Stimulated activated CD4-positive, alpha-beta T cell treated with anti-CD3 and anti-CD28 coated beads, Interleukin-1b, Interleukin-23, amount 100 ng/mL, for 48 hours (primary cell): ENCODE measurements at regions not wholly inside any gene's neighbourhood (a gene's known extent, or its start where the extent isn't known, plus 50 kb on each side); places are given as distances from the start of the nearest gene placed in this dataset.
"Not testable (repeated sequence)": the region's sequence is repeated elsewhere in the genome, so short reads cannot be mapped to it uniquely, and the experiment has no call there.

Experiments used
- DNase-seq: peaks from one replicate; pipeline ENCODE4 v3.0.0-alpha.2; 2020

DNA sequence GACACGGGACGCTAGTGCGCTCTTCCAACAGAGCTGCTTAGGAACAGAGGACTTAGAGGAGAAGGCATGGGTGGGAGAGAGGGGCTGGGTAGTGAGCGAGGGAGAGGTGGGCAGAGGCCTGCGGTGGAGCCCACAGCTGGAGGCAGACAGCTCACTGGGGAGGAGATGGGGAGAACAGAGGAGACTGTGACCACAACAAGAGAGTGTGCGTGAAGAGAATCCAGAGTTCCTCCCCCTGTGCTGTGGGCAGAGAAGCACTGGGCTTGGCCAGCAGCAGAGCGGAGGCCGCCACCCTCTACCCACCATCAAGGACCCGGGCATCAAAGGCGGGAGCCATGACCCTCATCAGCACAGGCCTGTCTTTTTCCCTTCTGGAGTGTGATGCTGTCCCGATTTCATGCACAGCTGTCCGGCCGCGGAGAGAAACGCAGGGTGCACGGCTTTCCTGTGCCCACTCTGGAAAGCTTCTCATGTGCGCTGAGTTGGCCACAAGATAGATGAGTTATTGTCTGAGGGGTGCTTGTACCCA is 228.3 kb upstream of the IRX4 start:
- DNase-seq, result no peak

DNA sequence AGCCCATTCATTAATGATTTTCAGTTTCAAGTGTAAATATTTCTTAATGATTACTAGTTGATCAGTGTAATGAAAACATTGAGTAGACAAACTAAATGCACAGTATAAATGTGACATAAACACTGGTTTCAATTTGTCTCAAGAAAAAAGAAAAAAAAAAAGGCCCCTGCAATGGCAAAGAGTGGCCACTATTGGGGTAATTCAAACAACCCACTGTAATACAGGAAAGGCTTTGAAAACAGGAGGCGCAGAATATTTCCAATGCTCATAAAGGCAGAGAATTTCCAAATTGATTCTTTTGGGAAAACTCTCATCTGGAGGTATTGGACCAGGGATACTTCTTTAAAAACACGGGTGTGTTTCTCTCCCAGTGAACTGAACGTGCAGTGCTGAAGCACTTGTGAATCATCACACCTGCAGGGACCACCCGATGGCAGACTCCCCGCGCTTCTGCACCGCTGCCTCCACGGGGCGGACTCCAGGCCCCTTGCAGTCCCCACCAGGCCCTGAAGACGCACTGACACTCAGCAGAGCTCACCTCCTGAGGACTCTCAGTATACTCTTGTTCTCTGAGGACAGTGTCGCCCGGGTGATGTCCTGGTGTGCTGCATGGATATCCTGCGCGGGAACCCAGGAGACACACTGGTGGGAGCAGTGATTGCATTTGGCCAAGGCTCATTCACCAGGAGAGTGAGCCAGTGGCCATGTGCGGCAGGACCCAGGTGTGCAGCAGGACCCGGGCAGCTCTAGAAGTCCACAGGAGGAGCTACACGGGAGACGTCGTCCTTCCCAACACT is 227.6 kb upstream of the IRX4 start:
- no peak for DNase-seq

DNA sequence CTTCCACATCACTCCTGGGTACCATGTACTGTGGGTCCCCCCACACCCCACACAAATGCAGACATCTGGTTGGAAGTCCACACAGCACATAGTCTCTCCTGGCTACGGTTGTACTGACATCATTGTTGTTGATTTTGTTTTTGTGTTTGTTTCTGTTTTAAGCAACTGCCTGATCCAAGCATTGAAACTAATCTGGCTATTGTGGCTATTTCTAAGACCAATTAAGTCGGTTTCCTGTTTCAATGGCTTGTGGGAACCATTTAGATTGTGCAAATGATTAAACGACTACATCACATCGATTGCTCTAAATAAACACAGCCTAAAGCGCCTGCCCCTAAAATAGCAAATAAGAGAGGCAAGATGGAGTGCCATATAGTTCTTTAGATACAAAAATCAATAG is 226.8 kb upstream of the IRX4 start:
- no peak for DNase-seq

DNA sequence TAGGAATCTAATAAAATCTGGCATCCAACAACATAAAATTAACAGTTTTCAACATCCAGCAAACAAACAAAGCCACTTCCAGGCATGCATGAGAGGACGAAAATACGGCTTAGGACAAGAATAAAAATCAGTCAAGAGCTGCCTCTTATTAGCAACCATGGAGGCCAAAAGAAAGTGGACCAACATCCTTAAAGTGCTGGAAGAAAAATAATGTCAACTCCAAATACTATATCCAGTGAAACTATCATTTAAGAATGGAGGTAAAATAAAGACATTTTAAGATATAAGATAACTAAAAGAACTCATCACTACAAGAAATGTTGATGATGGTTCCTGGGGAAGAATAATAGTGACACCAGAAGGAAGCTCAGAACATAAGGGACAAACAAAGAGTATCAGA is 224.0 kb upstream of the IRX4 start:
- DNase-seq, result no peak

DNA sequence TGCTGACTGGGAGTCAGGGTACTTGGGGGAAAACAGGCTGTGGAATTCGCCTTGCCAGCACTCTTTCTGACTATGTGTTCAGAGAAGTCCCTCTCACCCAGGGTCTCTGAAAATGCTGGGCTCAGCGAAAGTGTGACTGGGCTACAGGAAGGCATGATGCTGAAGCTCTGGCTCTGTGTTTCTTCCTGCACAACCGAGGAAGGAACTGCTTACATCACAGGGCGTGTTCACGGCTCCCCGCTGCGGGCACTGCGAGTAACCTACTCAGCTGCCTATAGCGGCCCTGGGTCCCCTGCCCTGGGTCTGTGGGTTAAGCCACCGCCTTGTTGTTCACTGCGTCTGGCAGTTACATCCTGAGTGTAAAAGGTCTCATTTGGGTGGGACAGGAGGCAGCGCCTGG is 222.4 kb upstream of the IRX4 start:
- no peak for DNase-seq

DNA sequence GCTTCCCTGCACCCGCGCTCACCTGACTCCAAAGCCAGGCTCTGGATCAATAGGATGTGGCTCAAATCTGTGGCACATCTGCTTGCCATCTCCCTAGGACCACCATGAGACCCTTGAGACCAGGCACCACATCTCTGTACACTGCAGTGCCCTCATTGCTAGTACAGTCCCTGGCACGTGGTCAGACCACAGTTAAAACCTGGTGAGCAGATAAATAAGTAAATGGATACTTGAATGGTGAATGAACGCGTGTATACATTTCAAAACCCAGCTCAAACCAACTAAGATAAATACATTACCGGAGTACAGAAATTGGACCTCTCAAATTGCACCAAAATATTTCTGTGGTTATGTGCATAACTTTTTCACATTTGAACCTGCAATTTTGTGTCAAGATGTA is 221.2 kb upstream of the IRX4 start:
- DNase-seq, result no peak

DNA sequence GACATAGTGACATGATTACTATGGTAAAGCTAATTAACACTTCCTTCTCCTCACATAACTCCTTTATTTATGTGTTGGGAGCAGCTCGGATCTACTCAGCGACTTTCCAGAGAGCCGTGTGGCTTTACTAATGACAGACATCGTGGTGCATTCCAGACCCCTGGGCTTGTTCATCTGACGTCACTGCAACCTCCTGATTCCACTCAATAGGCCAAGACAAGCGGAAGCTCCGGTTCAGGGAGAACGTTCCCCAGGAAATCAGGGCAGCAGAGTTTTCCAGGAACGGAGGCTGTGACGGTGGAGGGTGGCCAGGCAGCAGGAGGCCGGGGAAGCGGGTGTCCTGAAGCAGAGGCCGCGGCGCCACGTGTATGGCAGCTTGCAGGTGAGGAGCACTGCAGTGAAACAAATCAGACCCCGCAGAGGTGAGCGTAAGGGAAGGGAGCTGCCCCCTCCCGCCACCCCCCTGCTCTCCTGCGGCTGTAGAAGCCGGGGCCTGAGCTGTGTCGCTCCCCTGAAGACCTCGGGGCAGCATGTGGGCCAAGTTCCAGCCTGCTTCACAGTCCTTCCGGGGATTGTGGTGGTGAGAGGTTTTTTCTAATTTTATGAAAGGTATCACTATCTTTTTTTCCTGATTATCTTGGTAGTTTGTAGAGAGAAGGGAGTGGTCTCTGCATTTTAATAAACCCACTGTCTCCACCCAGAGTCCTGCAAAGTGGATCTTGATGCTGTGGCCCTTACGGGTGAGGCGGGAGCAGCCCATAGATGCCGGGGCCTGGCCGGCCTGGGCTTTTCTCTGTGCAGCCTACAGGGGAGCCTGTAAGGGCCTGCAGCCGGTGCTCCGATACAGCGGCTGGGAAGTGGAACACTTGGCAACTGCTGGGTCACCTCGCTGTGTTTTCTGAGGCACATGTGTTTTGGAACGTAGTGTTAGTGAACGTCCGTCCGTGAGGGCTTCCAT is 220.4 kb upstream of the IRX4 start:
- no peak for DNase-seq

DNA sequence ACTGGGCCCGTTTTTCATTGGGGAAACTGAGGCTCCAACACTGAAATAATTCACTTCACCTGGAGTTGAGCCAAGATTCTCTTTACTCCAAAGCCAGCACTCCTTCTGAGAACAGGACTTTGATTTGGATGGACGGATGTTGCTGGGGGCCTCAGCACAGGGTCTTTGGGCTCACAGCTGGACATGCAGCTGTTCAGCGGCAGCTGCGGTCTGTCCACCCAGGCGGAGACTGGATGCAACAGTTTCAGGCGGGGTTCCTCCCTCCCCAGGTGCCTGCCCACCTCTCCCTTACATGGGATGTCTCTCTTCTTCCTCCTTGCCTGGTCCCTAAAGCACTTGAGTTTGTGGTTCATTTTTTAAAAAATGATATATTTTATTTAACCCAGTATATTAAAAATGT is 219.0 kb upstream of the IRX4 start:
- DNase-seq, result no peak

DNA sequence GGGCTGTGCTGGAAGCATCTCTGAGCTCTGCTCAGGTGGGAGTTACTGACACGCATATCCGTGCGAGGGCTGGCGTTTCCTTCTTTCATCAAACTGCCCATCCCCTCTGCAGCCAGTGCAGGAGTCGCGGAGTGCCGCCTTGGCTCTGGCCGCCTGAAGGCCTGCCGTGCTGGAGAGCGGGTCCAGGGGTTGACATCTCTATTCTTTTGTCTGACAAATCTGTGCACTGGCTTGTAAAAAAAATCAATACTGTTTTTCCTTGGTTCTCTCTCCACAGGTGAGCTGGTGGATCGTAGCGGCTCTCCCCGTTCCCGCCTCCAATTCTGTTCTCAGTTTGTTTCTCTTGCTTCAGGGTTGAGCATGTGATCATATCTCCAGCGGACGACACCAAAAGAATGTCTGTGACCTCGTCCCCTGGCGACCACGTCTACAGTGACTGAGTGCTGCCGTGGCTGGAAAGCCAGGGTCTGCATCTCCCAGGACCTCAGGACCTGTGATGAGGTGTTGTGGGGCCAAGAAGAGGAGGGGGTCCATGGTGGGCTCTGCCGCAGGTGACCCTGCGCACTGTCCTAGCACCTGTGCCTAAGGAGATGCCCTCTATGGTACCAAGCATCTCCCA is 214.3 kb upstream of the IRX4 start:
- no peak for DNase-seq

DNA sequence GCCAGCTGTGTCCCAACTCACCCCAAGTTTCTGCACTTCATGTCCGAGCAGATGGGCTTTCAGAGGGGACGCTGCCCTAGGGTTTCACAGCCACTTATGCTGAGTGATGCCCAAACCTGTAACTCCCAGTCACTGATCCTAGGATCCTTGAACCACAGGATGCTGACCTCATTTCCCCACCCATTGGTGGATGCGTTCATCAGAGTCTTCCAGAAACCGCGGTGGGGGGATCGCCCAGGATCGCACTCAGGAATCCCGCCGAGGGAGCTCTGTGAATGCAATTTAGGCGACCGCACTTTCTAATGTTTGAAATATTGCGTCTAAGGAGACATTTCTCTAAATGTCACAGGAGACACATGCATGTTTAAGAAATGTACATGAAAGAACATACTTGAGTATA is 212.3 kb upstream of the IRX4 start:
- no peak for DNase-seq

DNA sequence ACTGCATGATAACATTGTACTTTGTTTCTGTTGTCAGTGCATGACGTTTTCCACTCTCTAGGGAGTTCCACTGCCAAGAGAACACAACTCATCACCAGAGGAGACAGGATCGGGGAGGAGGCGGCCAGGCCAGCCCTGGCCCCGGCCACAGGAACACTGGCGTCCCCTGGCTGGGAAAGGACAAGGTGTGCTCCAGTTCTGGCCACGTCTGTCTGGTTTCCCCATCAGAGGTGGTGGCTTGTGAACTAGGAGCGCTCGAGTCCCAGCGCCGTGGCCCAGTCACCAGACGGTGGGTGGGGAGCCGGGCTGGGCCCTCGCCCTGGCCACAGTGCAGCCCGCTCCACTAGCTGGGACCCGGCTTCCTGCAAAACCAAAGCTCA is 211.9 kb upstream of the IRX4 start:
- DNase-seq, result no peak

DNA sequence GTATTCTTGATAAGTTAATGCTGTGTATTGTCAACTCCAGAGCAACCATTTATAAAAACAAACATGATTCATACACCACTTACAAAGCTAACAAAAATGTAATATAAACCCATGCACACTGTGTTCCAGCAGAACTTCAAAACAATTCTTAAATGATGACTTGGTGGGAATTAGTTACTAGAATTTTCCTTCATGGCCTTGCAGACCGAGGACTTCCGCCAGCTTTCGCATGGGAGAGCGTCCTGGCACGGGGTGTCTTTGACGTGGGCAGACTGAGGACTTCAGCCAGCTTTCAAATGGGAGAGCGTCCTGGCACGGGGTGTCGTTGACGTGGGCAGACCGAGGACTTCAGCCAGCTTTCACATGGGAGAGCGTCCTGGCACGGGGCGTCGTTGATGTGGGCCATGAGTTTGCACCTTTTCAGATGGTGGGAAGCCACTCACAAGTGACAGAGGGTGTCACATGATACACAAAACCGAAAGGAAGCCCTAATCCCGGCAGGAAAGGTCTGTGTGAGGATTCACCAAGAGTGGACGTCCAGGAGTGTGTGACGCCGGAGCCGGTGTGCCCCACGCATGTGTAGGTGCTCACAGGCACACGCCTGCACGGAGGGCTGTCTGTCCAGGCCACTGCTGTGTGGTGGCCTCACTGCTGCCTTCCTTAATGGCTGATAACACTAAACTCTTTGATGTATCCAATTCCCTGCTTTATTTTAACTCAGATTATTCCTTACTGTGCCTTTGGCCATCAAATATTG is 211.3 kb upstream of the IRX4 start:
- DNase-seq, result no peak

DNA sequence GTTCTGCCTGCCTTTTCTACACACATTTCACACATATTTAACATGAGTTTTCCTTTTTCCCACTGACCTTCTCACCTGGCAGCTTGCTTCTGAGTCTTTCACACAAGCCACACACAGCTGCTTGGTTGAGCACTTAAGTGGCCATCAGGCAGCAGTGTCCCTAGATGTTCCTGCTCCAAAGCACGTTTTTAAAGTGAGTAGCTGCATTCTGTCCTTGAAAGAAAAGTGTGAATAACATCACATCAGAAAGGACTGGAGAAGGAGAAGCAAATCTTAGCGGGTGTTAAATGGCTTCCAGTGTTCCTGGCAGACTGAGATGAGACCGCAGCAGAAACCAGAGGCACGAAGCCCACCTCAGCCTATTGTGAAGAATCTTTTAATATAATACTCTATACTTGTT is 209.2 kb upstream of the IRX4 start:
- no peak for DNase-seq

DNA sequence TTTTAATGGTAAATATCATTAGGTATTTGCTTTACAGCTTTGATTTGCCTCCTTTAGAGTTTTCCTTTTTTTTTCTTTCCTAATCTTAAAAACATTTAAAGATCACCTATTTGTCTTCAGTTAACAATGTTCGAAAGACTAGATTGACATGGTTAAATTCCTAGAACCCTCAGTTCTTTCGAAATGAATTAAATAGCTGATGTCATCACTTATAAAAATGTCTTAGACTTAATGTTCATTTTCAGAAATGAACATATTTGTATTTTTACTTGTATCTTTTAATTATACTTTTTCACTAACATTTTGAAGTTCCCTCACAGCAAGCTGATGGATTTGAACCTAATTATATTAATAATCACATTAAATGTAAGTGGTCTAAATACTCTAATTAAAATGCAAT is 205.3 kb upstream of the IRX4 start:
- no peak for DNase-seq

DNA sequence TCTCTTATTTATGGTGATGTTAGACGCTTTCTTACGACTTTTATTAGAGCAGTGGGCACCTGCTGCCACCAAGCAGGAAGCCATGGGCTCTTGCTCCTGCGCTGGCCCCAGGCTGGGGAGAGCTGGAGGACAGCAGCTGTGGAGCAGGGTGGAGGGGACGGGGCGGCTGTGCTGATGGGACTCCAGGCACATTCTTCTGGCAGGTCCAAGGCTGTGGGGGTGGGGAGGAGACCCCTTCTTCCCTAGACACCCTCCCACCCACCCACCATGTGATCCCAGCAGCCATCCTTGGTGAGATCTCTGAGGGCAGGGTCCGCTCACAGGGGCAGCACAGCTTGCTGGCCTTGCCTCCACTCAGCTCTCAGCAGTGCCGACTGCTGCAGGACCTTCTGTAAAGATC is 192.6 kb upstream of the IRX4 start:
- no peak for DNase-seq

DNA sequence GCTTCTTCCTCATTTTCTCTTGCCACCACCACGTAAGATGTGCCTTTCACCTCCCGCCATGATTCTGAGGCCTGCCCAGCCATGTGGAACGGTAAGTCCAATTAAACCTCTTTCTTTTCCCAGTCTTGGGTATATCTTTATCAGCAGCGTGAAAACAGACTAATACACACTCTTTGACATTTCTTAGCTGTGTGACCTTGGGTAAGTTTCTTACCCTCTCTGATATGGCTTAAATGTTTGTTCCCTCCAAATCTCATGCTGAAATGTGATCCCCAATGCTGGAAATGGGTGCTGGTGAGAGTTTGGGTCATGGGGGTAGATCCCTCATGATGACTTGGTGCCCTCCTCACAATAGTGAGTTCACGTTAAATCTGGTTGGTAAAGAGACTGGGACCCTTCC is 188.8 kb upstream of the IRX4 start:
- DNase-seq, result no peak

DNA sequence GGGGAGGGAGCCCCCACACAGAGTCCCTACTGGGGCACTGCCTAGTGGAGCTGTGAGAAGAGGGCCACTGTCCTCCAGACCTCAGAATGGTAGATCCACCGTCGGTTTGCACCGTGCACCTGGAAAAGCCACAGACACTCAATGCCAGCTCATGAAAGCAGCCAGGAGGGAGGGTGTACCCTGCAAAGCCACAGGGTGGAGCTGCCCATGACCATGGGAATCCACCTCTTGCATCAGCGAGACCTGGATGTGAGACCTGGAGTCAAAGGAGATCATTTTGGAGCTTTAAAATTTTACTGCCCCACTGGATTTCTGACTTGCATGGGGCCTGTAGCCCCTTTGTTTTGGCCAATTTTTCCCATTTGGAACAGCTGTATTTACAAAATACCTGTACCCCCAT is 188.1 kb upstream of the IRX4 start:
- not testable (repeated sequence) for DNase-seq

DNA sequence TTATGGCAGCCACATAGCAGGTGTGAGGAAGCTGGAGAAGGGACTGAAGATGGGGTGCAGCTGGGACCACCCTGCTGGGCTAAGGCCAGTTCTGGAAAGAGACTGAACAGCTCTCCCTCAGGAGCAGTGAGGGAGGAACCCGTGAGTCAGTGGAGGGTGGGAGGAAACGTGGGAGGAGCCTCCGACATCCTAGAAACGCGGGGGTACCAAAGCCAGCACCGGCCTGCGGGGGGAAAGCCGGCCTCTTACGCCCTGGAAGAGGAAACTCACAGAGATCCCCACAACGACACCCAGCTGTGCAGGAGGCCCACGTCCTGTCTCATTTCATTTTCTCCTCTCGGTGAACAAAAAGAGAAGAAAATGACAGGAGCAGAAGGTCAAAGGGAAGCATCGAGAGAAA is 185.8 kb upstream of the IRX4 start:
- no peak for DNase-seq

DNA sequence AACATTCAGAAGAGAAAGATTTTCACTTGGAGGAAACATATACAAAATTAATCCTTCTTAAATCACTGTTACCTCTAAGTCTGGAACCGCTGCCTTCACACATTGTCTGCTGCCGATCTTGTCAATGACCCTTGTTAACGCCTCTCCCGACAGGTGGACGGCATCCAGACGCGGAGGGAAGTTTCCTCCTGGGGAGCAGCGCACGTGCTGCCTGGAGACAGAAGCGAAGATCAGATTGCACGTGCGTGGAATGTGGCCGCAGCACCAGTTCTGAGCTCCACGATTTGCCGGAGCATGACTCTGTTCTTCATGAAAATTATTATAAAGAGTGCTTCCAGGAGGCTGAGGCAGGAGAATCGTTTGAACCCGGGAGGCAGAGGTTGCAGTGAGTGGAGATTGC is 183.6 kb upstream of the IRX4 start:
- DNase-seq, result no peak

DNA sequence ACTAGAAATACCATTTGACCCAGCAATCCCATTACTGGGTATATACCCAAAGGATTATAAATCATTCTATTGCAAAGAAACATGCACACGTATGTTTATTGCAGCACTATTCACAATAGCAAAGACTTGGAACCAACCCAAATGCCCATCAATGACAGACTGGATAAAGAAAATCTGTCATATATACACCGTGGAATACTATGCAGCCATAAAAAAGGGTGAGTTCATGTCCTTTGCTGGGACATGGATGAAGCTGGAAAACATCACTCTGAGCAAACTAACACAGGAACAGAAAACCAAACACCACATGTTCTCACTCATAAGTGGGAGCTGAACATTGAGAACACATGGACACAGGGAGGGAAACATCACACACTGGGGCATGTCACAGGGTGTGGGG is 180.7 kb upstream of the IRX4 start:
- DNase-seq, result not testable (repeated sequence)

DNA sequence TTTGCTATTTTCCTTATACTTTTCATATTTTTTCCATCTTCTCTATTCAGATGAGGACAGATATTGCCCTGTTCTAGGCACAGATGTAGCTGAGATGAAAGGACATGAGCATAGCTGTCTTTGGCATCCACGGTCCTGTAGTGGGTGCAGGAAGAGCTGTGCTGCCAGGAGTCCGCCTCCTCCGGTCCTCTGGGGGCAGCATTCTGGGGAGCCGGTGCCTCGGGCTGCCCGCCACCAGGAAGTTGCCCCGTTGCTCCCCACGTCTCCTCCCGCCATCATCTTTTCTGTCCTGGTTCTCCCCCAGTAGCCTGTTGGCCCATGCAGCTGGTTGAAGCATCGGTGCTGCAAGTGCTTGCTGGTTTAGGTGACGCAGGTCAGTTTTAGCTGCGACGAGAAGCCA is 170.0 kb upstream of the IRX4 start:
- no peak for DNase-seq

DNA sequence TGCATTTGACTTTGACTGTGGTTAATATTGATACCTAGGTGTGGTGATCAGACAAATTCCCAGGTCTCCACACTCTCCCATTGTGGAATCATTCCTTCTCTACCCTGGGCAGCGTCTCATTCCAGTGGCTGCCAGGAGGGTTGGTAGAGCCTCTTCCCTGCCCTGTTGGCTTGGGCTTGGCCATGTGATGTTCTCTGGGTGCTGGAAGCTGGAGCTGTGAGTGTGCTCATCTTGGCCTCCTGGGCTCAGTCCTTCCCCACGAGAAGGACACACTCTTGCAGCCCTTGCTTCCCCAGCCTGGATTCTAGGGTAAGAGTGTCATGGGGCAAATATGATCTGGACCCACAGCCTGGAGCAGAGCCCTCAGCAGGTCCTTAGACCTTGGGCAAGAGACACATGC is 167.2 kb upstream of the IRX4 start:
- DNase-seq, result no peak

DNA sequence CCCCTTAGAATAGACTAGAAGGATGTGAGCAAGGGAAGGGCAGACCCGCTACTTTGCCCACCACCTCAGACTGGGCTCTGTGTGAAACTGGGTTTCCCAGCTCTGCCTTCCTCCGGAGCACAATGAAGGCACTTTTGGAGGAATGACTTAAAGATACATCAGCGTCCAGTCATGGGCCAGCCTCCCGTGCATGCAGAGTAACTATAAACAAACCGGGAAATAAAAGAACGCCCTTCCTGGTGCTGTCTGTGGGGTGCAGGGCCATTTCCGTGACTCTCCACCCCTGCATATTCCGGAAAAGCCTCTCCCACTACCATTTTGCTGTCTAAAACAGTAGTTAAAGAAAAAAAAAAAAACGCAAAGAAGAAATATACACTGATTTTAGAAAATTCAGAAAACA is 165.9 kb upstream of the IRX4 start:
- DNase-seq, result no peak
